NCI-H2107 treated with DMSO at 0.1 percent for 48 hours (cell line): ENCODE measurements at regions not wholly inside any gene's neighbourhood (a gene's known extent, or its start where the extent isn't known, plus 50 kb on each side); places are given as distances from the start of the nearest gene placed in this dataset.
"Not testable (repeated sequence)": the region's sequence is repeated elsewhere in the genome, so short reads cannot be mapped to it uniquely, and the experiment has no call there.

Experiments used
- DNase-seq: peaks from one replicate; lab custom pipeline; 2025; ENCODE audit not compliant: unreplicated experiment; lab: John Stamatoyannopoulos, UW

DNA sequence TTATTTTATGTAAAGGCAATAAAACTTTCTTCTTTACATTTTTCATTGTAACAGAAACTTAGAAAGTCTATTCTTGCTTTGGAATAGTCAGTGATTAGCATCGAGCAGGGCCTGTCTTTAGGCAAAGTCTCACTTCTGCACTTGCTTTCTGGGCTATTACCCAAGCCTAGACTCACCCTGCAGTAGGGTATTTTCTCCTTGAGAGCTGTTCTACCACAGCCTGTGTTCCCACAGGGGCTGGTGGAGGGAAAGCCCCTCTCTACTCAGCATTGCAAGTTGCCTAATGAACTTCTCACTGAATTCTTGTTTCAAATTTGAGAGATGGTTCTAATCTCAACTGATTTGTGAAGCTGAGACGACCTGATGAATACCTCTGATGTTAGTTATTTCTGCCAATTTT is 111.7 kb upstream of the KLHL14 start:
- DNase-seq, result no peak

DNA sequence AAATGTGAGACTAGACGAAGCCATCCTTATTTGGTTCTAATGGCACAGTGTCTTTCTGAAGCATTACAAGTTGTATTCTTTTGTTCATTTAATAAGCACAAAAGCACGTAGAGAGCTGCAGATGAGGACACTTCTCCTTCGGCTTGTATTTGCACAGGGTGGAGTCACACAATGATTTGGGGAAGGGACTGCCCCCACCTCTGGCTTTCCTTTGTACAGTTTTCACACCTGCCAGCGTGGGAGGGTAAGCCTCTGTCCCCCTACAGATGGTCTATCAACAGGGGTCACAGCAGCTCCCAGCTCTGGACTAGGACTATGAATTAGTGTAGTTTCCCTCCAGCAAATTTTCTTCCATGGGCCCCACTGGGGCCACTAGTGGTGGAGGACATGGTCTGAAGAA is 108.2 kb upstream of the KLHL14 start:
- no peak for DNase-seq

DNA sequence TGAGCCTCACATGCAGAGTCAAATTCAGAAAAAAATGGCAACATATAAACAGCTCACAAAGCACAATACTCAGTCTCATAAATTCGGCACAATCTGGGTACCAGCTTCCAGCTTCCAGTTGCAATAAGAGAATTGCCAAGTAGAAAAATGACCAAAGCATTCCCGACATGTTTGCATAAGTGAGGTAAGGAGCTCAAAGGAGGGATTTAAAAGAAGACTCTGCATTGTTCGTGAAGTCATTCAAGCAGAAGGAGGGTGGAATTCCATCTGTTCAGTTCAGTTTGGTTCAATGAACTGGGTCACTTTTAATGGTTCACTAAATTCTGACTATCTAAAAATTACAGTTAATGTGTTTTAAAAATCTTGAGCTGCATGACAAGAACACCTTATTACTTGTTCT is 106.7 kb upstream of the KLHL14 start:
- no peak for DNase-seq

DNA sequence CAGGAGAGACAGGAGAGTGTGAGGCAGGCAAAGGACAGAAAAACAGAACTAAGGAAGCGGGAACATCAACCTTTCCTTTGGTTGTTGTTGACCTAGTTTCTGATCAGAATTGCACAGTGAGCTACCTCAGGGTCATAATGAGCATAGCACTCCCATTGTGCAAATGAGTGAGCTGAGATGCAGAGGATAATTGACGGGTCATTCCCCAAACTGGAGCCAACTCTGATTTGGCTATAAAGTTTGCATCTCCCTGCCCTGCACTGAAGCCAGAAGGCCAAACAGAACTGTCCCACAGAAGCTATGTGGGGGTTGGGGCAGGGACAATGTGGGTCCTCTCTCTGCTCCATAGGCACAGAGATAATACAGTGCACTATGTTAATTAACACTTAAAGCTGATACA is 105.6 kb upstream of the KLHL14 start:
- DNase-seq, result no peak

DNA sequence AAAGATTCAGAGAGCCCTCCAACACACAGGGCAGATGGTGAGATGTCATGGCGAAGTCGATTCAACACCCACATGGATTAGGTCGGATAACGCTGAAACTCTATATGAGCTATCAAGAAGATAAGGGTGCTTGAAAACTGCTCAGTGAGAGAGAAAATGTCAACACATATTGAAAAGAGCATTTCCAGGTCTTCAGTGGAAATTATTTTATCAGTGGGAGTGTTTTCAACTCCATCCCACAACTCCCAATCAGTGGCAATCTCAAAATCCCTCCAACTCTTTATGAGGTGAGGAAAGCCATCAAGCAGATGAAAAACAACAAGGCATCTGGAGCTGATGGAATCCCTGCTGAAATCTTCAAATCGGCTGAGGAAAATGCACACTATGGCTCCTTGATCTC is 104.5 kb upstream of the KLHL14 start:
- DNase-seq, result peak; percentile 54

DNA sequence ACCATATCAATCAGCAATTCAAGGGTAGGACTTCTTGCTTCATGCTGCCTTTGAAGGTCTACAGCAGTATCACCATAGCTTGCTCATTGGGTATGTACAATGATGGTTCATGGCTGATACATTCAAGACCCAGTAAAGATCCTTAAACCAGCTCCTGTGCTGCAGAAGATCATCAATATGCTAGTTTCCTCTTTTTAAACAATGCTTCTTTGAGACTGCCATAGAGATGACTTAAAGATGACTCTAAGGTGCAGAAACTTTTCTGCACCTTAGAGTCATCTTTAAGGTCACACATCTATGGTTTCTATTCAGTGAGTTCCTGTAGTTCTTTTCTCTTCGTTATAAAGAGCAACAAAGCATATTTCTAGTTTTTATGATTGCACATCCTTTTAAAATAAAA is 102.8 kb upstream of the KLHL14 start:
- DNase-seq, result no peak

DNA sequence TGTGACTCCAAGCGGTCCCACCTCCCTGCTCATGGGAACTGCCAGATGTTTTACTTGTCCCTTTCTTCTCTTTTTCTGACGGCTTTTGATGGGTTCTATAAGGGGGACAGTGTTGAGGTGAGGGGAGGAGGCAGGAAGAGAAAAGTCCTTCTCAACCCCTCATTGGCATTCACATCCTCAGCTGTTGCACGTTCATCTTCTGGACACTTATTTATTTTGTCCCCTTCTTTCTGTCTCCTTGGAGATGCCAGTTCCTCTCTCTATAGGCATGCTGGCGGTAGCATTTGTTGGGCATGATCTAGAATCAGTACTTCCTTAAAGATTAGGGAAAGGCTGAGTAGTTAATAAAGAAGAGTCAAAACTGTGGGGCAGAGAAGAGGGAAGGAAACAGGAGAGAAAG is 99.0 kb upstream of the KLHL14 start:
- no peak for DNase-seq

DNA sequence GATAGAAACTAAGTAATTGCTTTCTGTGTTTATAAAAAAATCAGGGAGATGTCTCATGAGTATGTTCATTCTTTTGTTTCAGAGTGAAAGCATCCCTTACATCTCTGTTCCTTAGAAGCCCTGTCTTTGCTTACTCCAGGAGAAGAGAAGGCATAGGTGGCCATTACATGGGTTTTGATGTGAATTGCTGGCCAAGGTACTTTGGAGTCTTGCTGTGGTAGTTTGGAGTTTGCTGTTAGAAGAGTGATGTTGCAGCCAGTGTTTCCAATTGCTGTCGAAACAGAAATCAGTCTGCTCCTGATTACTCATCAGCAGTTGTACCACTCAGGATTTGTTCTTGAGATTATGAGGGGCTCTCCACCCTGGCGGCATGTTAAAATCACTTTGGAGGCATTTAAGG is 97.8 kb upstream of the KLHL14 start:
- no peak for DNase-seq

DNA sequence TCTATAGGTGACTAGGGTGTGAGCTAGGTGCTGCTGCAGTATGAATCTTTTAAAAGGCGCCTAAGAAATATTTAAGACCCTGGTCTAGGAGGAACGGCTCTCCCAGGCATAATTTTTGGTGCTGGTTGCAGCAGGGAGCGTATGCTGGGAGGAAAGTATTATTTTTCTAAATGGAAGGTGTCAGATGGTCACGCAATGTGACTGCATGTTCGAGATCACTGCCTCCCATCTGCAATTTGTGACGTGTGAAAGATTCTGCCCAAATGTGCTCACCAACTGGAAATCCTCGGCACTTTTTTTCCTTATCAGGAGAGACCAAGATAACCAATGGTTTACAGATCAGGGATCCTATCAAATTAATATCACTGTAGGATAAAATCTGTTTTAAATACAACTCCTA is 95.6 kb upstream of the KLHL14 start:
- no peak for DNase-seq

DNA sequence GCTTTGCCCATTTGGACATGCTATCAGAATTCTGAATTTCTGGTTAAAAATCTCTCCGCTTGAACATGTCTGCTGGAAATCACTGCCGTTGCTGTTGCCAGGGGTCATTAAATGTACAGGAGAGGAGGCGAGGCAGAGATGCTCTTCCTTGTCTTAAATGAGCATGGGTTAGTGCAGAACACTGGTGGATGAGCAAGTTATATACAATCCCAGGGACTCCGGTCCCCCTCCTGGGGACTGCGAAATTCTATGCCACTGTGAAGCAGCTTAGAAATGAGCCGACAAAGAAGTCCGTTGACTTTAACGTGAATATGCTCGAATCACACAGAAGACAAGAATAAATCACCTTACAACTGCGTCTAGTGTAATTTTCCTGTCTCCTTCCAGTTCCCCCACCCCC is 95.1 kb upstream of the KLHL14 start:
- DNase-seq, result no peak

DNA sequence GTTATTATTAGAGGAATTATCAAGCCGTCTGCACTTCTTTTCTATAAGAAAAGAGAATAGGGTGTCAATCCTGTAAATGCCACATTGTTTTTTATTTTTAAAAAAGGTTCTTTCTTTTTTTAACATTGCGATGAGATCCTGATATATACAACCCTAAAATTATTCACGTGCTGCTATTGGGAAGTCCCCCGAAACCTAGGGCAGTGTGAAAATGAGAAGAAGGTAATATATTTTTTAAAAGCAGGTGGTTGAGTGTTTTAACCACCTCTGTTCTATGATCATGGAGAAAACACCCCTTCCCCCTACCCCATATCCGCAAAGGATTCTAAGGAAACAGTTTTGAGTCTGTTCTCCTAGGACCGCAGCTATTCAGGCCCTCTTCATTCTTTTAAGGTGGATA is 94.5 kb upstream of the KLHL14 start:
- no peak for DNase-seq

DNA sequence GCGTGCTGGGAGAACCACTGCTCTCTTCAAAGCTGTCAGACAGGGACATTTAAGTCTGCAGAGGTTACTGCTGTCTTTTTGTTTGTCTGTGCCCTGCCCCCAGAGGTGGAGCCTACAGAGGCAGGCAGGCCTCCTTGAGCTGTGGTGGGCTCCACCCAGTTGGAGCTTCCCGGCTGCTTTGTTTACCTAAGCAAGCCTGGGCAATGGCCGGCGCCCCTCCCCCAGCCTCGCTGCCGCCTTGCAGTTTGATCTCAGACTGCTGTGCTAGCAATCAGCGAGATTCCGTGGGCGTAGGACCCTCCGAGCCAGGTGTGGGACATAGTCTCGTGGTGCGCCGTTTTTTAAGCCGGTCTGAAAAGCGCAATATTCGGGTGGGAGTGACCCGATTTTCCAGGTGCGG is 89.2 kb upstream of the KLHL14 start:
- not testable (repeated sequence) for DNase-seq

DNA sequence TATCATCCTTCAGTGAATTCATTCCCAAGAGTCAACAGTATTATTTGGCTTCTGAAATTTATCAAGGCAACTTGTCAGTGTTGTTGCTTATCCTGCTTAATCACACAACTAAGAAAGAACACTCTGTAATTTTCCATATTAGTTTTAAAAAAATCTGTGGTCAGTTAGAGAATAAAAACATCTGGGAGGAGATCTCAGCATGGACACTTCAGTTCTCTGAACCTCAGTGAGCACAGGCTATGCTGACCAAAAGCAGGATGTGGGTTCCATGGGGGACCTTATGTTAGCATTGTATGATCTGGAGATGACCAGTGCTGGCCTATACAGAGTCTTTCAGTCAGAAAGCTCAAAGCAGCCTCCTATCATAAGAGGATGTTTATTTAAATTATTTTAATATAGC is 79.1 kb upstream of the KLHL14 start:
- no peak for DNase-seq

DNA sequence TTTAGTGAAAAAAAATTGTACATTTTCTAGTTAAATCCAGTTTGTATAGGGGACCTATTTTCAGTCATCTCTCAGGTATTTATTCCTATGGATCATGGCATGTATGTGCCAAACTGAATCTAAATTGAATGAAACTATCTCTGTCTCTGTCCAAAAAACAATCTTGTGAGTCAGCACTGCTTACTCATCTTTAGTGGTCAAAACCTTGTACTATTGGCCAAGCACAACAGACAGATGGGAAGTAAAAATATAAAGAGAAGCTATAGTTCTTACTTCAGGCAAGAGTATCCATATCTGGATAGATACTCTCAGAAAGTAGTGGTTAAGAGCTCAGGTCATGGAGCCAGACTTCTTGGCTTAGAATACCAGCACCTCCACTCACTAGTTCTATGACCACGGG is 76.0 kb upstream of the KLHL14 start:
- DNase-seq, result no peak

DNA sequence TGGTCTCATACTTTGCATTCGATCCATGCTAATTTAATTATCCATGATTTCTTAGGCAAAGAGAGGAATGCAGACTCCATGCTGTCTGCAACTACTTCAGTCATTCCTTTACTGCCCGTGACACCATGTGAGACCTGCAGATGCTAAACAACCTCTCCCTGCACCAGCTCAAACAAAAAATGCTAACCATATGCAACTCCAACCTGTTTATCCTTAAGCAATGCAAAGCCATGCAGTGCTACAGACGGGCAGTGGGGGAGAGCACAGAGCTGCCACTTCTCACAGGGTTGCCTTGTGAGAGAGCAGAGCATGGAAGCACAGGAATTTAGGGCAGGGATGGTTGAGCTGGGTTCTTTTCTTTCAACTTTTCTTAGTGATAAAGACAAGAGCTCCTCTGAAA is 74.9 kb upstream of the KLHL14 start:
- DNase-seq, result no peak

DNA sequence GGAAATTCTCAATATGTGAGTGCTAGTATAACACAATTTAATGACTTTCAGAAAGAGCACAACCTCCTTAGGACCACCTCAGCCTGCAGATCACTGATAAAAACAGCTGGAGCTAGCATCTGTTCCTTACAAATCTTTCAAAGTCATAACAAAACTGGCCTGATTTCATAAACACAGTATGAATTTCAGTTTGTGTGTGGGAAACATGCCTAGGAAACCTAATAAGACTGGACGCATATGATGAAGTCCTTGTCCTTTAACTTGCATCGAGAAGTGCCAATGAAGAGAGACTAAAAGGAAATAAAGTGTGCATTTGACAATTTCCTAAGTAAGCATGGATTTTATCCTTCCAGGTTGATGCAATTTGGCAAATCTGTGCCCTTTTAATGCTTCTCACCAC is 74.1 kb upstream of the KLHL14 start:
- DNase-seq, result no peak

DNA sequence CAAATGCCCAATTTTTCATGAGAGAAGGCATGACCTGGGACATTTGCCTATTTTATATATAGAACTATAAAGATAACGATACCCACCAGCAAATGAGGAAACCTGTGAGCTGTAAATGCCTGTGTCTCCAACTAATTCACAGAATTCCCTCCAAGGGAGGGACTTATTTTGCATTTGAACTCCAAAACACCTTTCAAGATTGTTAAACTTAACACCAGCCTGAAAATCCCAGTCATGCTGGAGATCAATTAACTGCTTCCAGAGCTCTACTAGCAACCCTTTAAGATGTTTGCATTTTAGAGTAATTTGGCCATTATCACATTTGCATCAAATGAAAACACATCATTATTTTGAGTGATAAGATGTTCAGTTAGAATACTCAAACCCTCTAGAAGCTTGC is 68.1 kb upstream of the KLHL14 start:
- no peak for DNase-seq

DNA sequence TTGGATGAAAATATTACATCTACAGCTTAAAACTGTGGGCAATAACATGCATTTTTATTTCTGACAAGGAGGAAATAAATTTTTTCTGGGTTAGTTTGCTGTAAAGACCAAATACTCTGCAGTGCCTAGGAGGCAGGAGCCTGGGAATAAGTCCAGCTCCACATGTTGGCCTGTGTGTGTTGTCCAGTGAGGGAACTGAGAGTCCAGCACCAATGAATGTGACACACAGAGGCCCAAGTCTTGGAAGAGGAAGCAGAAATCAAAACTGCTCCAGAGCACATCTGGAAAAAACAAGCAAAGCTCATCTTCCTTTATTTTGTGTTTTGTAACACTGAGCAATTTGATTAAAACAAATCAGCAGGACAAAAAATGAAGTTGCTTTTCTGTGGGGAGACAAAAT is 63.1 kb upstream of the KLHL14 start:
- no peak for DNase-seq

DNA sequence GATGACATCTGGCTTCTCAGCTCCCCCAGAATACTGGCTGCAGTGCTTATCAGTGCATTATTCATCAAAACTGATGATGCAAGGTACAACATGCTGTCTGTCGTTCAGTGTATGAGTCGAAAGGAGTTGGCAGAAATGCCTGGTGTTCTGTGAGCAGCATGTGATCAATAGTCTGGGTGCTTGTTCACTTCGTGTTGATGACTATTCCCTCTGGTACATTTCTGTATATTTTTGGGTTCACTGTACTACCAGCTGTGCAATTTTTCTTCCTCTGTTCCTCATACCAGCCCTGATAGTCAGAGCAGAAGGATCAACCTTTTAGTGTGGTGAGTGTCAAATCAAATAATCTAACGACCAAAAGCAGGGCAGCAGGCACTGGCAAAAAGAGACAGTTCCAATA is 59.0 kb upstream of the KLHL14 start:
- DNase-seq, result no peak

DNA sequence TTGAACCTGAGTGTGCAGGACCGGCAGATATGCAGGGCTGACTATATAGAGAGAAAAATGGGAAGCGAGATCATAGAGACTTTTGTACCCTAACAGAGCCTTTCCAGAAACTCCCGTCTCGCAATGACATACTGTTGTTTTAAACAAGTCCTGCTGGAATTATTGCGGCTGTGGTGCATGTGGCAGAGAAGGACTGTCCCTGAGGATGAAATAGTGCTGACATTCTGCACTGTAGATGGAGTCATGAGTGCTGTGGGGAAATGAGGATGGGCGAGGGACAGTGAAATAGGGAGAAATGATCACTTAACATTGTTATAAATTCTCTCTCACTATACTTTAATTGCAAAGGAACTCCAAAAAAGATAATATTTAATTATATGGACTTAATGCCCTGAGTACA is 50.4 kb upstream of the KLHL14 start:
- no peak for DNase-seq
